Activated CD8-positive, alpha-beta memory T cell treated with anti-CD3 and anti-CD28 coated beads for 36 hours (primary cell): ENCODE measurements at regions not wholly inside any gene's neighbourhood (a gene's known extent, or its start where the extent isn't known, plus 50 kb on each side); places are given as distances from the start of the nearest gene placed in this dataset.

ENCODE experiments used
- CTCF ChIA-PET: fragments of 350-600 bp; sonication (Branson Sonifier 250); formaldehyde crosslinking; loops from one replicate; lab custom pipeline; 2021; ENCODE audit warnings: antibody characterized with exemption; lab: Charles Lee
- POLR2A ChIA-PET: fragments of 350-600 bp; sonication (Branson Sonifier 250); formaldehyde crosslinking; loops from one replicate; lab custom pipeline; 2021; ENCODE audit warnings: antibody characterized with exemption; lab: Charles Lee

DNA sequence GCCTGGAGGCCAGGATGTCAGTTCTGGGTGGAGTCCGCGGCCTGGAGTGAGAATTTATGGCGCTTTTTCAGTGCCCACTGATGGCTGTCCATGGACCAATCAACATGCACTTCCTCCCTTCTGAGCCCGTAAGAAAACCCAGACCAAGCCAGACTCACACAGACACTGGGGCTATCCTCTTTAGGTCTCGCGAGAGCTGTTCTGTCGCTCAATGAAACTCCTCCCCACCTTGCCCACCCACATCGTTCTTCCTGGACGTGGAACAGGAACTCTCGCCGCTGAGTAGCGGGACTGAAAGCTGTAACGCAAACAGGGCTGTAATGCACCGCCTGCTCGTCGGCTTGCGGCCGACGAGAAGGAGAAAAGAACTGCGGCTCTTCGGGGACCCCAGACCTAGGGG is 833.0 kb upstream of the CADM2 start:
- ChIA-PET POLR2A (no interaction called here), CTCF (no interaction called here)

DNA sequence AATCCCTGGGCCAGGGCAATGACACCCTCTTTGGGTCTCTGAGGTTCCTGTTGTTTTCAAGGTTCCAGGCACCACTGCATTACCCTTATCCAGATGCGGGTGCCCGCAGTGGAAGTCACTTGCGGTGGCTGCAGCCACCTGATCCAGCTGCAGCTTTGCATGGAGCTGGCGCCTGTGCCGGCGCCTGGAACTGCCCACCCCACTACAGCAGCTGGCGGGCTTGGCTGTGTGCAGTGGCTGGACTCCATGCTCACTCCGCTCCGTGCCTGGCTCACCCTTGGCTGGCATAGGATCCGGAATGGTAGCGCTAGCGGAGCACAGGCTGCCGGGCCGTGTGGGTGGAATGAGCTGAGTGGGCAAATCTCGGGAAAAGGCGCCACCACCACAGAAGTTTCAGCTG is 832.6 kb upstream of the CADM2 start:
- CTCF ChIA-PET, result no interaction called here
- POLR2A ChIA-PET, result no interaction called here

DNA sequence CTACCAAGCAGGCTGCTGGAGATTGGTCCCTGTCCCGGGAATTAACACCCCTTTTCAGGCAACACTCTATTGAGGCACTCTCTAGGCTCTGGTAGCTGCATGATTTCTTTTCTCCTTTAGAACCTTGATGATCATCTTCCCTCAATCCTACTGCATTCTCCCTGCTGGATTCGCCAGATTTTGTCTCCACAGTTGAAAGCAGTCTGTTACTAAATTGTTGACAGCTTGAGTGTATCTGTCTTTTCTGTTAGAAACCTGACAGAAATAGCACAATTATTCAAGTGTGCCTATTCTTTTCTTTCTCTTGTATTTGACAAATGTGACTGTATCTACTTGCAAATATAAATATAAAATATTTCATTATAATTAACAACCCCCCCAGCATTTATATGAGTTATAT is 830.8 kb upstream of the CADM2 start:
- POLR2A ChIA-PET, result no interaction called here
- CTCF ChIA-PET, result no interaction called here

DNA sequence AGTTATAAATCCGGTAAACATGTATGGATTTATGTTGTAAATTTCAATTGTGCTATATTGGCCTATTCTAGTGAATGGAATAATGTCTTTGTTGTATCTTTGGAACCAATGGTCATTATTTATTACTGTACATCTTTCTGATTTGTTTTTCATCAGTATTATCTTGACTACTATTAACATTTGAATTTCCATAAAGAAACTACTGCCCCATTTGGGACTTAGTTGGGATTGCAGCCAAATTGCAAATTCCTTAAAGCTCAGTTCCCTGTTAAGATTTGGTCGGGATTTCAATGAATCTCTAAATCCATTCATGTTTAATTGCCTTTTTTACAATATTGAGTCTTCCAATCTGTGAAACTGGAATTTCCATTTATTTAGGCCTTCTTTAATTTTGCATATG is 822.4 kb upstream of the CADM2 start:
- ChIA-PET POLR2A (no interaction called here), CTCF (no interaction called here)

DNA sequence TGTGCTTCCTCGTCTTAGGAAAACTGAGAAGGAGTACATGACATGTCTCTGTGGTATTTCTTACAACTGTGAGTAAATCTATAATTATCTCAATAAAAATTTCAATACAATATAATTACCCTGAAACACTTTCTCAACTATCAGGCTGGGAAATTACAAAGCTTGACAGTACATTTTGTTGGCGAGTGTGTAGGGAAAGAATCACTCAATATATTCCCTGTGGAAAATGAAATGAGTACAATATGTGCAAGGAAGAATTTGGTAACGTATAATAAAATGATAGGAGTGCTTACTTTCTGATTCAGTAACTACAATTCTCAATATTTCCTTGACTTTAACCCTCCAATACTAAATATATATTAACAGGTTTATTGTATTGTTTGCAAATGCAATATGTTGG is 818.2 kb upstream of the CADM2 start:
- ChIA-PET POLR2A (no interaction called here), CTCF (no interaction called here)

DNA sequence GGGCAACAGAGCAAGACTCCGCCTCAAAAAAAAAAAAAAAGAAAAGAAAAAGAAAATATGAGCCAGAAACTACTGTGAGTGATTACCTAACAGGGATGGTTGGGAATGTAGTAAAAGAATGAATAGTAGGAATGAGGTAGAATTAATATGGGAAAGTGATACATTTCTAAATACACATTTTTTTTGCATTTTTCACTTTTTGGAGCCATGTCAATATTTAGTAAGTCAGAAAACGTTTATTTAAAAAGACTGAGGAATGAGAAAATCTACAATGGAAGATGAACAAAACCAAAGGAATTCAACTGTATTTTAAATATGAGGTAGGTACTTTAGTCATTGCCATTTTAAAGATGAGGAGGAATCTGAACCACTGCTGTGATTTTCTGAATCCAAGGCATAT is 817.2 kb upstream of the CADM2 start:
- POLR2A ChIA-PET, result no interaction called here

DNA sequence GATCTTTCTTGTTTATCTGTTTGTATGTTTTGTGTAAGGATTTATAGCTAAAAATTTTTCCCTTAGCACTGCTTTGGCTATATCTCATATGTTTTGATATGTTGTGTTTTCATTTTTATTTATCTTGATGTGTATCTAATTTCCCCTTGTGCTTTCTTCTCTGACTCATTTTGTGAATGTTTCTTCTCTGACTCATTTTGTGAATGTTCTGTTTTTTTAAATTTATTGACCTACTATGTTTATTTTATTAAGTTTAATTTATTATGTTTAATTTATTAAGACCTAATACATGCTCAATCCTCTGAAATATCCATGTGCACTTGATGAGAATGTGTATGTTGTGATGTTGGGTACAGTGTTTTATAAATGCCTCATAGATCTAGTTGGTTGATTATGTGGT is 793.5 kb upstream of the CADM2 start:
- POLR2A ChIA-PET, result no interaction called here
- CTCF ChIA-PET, result no interaction called here

More for the DNA sequence above, 817.2 kb upstream of the CADM2 start:
- CTCF ChIA-PET, result no interaction called here

DNA sequence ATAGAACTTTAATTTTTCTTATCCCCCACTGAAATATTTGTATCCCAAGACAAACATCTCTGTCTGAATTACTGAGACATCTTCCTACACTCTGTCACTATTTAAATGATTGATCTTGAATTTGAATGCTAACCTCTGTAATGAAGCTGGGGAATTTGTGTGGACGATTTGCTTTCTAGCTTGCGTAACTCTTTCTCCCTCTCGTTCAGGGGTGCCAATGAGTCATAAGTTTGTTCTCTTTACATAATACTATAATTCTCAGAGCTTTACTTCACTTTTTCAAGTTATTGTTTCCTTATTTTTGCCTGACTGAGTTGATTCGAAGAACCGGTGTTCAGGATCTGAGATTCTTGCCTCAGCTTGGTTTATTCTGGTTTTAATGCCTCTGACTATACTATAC is 783.3 kb upstream of the CADM2 start:
- ChIA-PET POLR2A (no interaction called here), CTCF (no interaction called here)

DNA sequence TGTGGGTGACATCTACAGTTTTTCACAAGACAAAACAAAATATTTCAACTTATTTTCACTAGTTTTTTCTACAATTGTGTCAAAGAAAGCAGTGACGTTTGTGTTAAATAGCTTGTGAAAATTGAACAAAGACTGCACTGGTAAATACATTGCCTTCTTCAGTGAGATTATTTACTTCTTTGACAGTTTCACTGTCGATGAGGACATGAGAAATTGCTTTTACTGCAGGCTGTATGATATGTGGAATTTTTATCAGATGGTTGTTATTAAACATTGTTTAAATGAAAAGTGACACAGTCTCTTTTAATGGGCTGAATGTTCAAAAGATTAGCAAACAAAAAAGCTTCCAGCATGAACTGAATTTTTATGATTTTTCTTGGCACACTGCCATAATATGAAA is 773.9 kb upstream of the CADM2 start:
- ChIA-PET POLR2A (no interaction called here), CTCF (no interaction called here)

DNA sequence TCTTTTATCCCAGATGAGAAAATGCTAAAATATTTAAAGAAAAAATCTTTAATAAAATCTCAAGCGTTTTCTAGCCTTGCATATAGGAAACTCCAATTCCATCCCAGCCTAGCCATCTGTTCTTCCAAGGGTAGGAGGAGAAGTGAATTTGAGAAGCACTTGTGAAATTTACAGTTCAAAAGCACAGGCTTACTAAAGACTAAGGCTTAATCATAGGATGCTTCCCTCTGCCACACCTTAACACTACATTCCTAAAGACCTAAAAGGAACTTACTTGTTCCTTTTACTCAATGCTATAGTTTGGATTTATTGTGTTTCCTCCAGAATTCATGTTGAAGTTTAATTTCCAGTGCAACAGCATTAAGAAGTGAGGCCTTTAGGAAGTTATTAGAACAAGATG is 764.8 kb upstream of the CADM2 start:
- ChIA-PET CTCF (no interaction called here), POLR2A (no interaction called here)

DNA sequence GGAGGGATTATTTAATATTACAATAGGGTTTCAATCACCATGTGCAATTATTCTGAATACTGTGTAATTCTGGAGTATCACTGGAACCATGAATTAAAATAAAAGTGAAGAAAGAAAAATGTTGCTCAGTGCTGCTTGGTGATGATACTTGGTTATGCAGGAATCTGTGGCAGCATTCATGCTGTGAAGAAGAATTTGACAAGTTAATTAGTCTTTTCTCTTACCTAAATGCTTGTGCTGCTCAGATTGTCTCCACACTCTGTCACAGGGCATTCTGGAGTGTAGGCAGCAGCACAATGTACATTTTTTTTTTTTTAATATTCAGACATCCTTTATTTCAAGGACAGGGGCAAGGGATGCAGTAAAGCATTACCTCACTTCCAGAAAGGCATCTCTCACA is 749.3 kb upstream of the CADM2 start:
- ChIA-PET POLR2A (no interaction called here), CTCF (no interaction called here)

DNA sequence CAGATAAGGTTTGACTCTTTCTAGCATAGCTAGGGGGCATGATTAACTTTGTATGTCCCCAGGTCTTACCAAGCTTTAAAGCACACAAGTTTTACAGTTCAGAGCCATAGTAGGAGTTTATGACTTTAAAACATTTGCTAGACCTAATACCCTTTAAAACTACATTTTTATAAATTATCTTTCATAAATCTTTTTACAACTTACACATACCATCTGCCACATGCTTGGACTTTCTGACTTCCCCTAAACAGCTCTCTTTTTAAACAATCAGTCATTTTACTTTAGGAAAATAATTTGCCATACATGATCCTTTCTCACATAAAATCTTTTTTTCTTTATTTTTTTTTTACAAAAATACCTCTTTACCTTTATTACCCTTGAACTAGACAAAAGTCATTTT is 735.3 kb upstream of the CADM2 start:
- ChIA-PET POLR2A (no interaction called here), CTCF (no interaction called here)

DNA sequence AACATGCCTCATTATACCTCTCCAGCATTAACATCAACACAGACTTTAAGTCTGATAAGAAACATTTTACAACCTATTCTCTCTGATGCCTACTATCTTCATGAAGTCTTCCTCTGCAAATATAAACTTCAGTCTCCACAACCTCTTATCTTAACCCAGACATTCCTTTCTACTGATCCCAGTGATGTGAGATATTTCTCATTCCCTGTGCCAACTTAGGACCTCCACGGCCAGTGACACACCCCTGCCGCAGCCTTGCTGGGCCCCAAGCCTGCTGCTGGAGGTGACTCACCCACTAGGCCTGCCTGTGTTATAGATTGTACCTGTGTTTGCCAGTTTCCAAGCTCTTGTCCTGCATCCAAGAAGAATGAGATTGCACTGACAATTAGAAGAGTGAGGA is 734.5 kb upstream of the CADM2 start:
- ChIA-PET CTCF (no interaction called here), POLR2A (no interaction called here)

DNA sequence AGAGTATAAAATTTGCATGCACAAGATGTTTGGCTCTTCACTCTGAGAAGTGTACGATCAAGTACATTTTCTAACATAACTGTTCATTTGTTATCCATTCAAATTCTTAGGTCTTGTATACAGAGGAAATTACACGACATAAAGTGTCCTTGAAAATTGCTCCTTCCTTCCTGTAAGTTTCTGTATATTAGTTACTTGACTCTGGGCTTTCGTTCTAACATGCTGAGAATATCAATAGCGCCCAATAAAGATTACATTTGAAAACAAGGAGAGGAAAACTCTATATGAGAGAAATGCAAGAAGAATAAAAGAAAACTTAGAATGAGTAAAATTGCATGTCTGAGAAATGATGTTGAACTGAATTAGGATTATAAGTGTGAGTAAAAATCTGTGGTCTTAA is 722.5 kb upstream of the CADM2 start:
- CTCF ChIA-PET, result no interaction called here
- POLR2A ChIA-PET, result no interaction called here

DNA sequence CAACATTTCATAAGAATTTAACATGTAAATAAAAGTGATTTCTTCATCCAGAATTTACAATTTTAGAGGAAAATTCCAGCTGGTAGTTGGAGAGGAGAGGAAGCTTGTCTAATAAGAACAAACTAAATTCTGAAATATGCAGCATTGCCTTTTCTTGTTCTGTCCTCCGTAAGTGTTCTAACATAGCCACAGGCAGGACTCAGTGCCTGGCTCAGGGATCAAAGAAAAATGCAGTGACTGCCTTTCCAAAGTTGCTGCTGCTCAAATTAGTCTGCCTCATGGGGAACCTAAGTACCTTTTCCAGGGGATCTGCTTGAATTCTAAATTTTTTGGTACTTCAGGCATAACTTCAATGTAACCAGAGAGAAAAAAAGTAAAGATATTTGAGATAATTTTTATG is 713.0 kb upstream of the CADM2 start:
- POLR2A ChIA-PET, result no interaction called here
- CTCF ChIA-PET, result no interaction called here

DNA sequence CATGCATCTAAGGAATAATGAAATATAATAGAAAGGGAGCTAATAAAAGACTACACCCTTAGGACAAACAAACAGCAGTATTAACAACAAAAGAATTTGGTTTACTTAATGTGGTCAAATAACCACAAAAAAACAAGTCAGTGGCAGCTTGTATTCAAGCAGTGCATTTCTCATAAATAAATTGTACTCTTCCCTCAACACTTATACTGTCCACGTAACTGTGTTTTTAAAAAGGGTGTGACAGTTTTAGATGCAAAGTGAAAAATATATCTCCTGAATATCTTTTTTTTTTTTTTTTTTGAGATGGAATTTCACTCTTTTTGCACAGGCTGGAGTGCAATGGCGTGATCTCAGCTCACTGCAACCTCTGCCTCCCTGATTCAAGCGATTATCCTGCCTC is 698.2 kb upstream of the CADM2 start:
- POLR2A ChIA-PET, result no interaction called here
- CTCF ChIA-PET, result no interaction called here

DNA sequence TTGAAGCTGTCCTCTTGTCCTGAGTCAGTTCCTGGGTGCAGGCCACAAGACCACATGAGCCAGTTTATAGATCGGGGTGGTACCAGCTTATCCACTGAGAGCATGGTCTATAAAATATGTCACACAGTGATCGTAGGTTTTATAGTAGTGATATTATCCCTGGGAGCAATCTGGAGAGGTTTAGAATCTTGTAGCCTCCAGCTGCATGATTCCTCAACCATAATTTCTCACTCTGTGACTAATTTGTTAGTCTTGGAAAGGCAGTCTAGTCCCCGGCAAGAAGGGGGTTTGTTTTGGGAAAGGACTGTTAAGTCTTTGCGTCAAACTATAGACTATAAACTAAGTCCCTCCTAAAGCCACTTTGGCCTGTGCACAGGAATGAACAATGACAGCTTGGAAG is 693.0 kb upstream of the CADM2 start:
- POLR2A ChIA-PET, result no interaction called here
- CTCF ChIA-PET, result interaction anchor here (0.8 kb wide), 1 partner anchor 359 kb away, joined by 3 read pairs; no protein-coding TSS in a partner anchor

DNA sequence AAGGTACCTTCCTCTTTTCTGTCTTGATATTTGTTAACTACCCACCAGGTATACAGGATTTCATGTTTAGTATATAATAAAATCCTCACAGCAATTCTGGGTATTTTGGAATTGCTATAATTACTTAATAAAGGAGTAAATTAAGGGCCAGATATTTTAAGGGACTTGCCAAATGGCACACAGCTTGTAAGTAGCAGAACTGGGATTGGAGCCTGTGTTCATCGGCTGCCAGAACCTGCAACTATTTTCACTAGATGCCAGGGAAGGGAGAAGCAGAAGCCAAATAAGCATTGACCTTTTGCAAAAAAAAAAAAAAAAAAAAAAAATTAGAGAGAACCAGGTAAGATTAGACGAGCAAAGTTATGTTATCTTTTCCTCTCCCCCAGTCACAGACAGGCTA is 683.3 kb upstream of the CADM2 start:
- ChIA-PET CTCF (no interaction called here), POLR2A (no interaction called here)

DNA sequence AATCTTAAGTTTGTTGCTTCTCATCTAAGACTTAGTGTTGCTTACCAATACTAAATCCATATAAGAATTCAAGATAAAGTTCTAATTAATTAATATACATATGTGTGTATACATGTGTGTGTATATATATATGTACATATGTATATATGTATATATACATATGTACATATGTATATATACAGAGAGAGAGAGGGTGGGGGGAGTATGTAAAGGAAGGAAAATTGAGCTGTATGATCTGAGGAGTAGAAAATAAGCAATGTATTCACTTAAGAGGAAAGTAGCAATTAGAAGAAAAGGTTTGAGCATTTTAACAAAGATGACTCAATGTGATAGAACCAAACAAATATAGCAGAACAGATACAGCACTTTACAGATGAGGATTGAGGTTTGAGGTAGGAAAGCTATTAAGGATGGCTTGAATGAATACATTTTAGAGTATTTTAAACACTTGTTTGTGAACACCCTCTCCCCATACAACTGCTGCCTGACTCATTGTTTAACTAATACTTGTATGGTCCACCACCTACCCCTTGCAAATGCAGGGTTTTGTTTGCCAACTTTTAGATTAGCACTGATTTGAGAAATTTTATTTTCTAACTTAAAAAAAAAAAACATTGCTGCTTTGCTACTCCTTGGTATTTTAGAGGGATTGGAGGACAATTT is 681.1 kb upstream of the CADM2 start:
- CTCF ChIA-PET, result no interaction called here

DNA sequence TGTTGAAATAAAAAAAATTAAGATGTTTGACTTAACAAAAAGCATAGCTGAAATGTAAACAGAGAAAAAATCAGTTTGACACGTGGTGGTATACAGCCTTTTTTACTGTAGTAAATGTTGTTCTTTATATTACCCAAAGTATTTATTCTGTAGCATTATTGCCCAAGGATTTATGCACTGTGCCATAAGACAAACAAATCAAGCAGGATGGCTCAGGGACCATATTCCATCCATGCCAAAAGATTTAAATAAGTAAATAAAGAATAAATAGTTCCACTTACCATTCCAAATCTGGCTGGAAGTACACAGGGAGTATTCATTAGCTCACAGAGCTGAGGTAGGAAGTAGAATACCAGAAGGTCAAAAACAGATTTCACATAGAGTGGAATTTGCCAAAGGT is 666.7 kb upstream of the CADM2 start:
- ChIA-PET POLR2A (no interaction called here), CTCF (no interaction called here)

More for the DNA sequence above, 681.1 kb upstream of the CADM2 start:
- POLR2A ChIA-PET, result no interaction called here

DNA sequence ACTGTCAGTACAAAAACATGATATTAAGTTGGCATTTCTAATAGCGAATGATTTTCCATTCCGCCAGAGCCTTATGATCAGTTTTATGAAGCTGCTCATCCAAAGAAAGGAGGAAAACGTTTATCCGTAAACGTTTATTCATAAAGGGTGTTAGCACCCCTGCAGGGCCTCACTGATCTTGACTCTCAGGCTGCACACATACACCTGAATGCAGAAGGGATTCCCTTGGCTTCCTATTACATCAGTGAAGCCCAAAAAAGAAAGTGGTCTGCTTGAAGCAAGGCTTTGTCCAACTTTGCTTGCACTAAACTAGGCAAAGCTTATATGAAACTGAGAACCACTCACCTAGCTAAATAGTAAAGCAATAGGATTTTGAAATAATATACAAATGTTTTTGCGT is 659.5 kb upstream of the CADM2 start:
- ChIA-PET POLR2A (no interaction called here), CTCF (no interaction called here)

DNA sequence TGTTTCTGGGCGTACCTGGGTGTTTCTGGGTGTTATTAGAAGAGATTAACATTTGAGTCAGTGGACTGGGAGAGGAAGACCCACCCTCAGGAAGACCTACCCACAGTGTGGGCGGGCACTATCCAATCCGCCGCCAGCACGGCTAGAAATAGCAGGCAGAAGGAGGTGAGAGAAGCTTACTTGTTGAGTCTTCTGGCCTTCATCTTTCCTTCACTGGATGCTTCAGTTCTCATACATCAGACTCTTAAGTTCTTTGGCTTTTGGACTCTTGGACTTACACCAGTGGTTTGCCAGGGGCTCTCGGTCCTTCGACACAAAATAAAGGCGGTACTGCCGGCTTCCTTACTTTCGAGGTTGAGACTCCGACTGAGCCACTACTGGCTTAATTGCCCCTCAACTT is 654.6 kb upstream of the CADM2 start:
- ChIA-PET CTCF (no interaction called here), POLR2A (no interaction called here)
